PC-3 (cell line): ENCODE measurements at regions not wholly inside any gene's neighbourhood (a gene's known extent, or its start where the extent isn't known, plus 50 kb on each side); places are given as distances from the start of the nearest gene placed in this dataset.
A peak's percentile ranks its signal among the peaks of the same experiment; 100 is the strongest.

Experiments
- ATAC-seq: fragments of 200-7000 bp; cut with Tn5 transposase; 2 replicates; pipeline ENCODE4 v1.9.1; 2020; ENCODE audit warnings: mild to moderate bottlenecking, moderate library complexity
- BruUV-seq: library from RNA; stranded (reverse); fragments of 400-500 nt; replicated peaks from 2 replicates; lab custom pipeline; 2021; lab: Mats Ljungman, UMichigan
- CTCF ChIA-PET: fragments of 300-600 bp; sonication (Branson Sonifier 250); formaldehyde crosslinking; loops from one replicate; lab custom pipeline; 2022; ENCODE audit warnings: antibody characterized with exemption; lab: Charles Lee
- POLR2A ChIA-PET: fragments of 300-600 bp; sonication (Branson Sonifier 250); formaldehyde crosslinking; loops from one replicate; lab custom pipeline; 2022; ENCODE audit warnings: antibody characterized with exemption; ENCODE audit not compliant: unreplicated experiment; lab: Charles Lee
- DNase-seq: peaks from one replicate; pipeline ENCODE4 v3.0.0-alpha.2; 2015
- H2AFZ ChIP-seq: fragments of 300-600 bp; sonication (generic); 2 replicates; pipeline ENCODE4 v1.6.0; 2016; ENCODE audit warnings: antibody characterized with exemption, low read length
- H3F3A ChIP-seq: fragments of 300-600 bp; sonication (generic); one replicate; pipeline ENCODE4 v1.6.0; 2017; ENCODE audit warnings: antibody characterized with exemption, low read length, control low read depth, mild to moderate bottlenecking; ENCODE audit not compliant: unreplicated experiment
- H3K27ac ChIP-seq: fragments of 300-600 bp; sonication (generic); 2 replicates; pipeline ENCODE4 v1.5.1; 2016; ENCODE audit warnings: mild to moderate bottlenecking, low read length
- H3K27me3 ChIP-seq: fragments of 300-600 bp; sonication (generic); 2 replicates; pipeline ENCODE4 v1.6.1; 2016; ENCODE audit warnings: low read length, mixed read lengths
- H3K36me3 ChIP-seq: fragments of 300-600 bp; sonication (generic); 2 replicates; pipeline ENCODE4 v1.6.1; 2016; ENCODE audit warnings: low read depth, mixed run types, low read length, mixed read lengths
- H3K4me1 ChIP-seq: fragments of 300-600 bp; sonication (generic); 2 replicates; pipeline ENCODE4 v1.5.1; 2016; ENCODE audit warnings: low read length; ENCODE audit not compliant: insufficient read depth
- H3K4me2 ChIP-seq: fragments of 300-600 bp; sonication (generic); 2 replicates; pipeline ENCODE4 v1.6.0; 2016; ENCODE audit warnings: low read length
- H3K4me3 ChIP-seq: fragments of 300-600 bp; sonication (generic); 2 replicates; pipeline ENCODE4 v1.5.1; 2016; ENCODE audit warnings: mild to moderate bottlenecking, low read length, mixed read lengths
- H3K79me2 ChIP-seq: fragments of 300-600 bp; sonication (generic); 2 replicates; pipeline ENCODE4 v1.6.1; 2017; ENCODE audit warnings: low read length, mixed read lengths
- H3K9ac ChIP-seq: fragments of 300-600 bp; sonication (generic); 2 replicates; pipeline ENCODE4 v1.6.0; 2016; ENCODE audit warnings: mild to moderate bottlenecking, low read length
- H3K9me2 ChIP-seq: fragments of 300-600 bp; sonication (generic); replicated peaks from 2 replicates; pipeline ENCODE4 v1.6.1; 2016; ENCODE audit warnings: mixed run types, low read length, mixed read lengths
- H3K9me3 ChIP-seq: fragments of 300-600 bp; sonication (generic); 2 replicates; pipeline ENCODE4 v1.6.1; 2016; ENCODE audit warnings: low read length, mixed read lengths
- H4K20me1 ChIP-seq: fragments of 300-600 bp; sonication (generic); 2 replicates; pipeline ENCODE4 v1.6.1; 2016; ENCODE audit warnings: low read length, mixed read lengths
- CTCF ChIP-seq: fragments of 300-600 bp; sonication (generic); conservative IDR thresholded peaks from 2 replicates; pipeline ENCODE4 v1.5.1; 2017; ENCODE audit warnings: antibody characterized with exemption, low read depth, mild to moderate bottlenecking, low read length
- EZH2 ChIP-seq: fragments of 300-600 bp; sonication (generic); IDR thresholded peaks from one replicate; pipeline ENCODE4 v1.6.1; 2017; ENCODE audit warnings: antibody characterized with exemption, mild to moderate bottlenecking, low read length; ENCODE audit not compliant: unreplicated experiment
- EZH2phosphoT487 ChIP-seq: fragments of 300-600 bp; sonication (generic); IDR thresholded peaks from 2 replicates; pipeline ENCODE4 v1.6.1; 2018; ENCODE audit warnings: mild to moderate bottlenecking, antibody characterized with exemption, low read length, borderline replicate concordance
- intact Hi-C: fragments of 100-400 bp; cut with micrococcal nuclease; formaldehyde crosslinking; loops from 2 replicates; pipeline ENCODE4 v1.9.0; 2023

GRCh38 chr14:100404419-100404818, 81.3 kb downstream of the SLC25A47 start:
- Histone ChIP-seq H4K20me1 (no peaks in the 10 kb centered on the region), H3K9me3 (no peaks in the 10 kb centered on the region), H3K36me3 (no peaks in the 10 kb centered on the region), H3F3A (no peaks in the 10 kb centered on the region), H3K4me3 (no peak overlapping the region), H3K9me2 (no peaks in the 10 kb centered on the region), H3K9ac (no peak overlapping the region), H3K27ac (no peak overlapping the region), H3K79me2 (no peaks in the 10 kb centered on the region), H2AFZ (no peak overlapping the region), H3K27me3 (no peaks in the 10 kb centered on the region), H3K4me1 (peaks cover 15% of the 10 kb centered on the region; the same call in 1 of the 2 replicates), H3K4me2 (no peak overlapping the region)
- TF ChIP-seq EZH2phosphoT487 (no peak), EZH2 (no peak), CTCF (no peak)
- ChIA-PET POLR2A (no interaction called here), CTCF (no interaction called here)
- intact Hi-C loops, result no loop called here
- BruUV-seq, result no TSS peak
- no peak for ATAC-seq
- no peak for DNase-seq

GRCh38 chr14:100405760-100406455, 82.8 kb downstream of the SLC25A47 start:
- TF ChIP-seq EZH2phosphoT487, result no peak
- TF ChIP-seq EZH2, result no peak
- TF ChIP-seq CTCF, result no peak

GRCh38 chr14:100406505-100407131, 83.5 kb downstream of the SLC25A47 start:
- Histone ChIP-seq H3K9ac (no peak overlapping the region), H3K27ac (0 out of 2 replicates have a peak overlapping the region, but pooled peaks have one; percentile 4), H3K27me3 (no peaks in the 10 kb centered on the region), H3K9me2 (no peaks in the 10 kb centered on the region), H3F3A (no peaks in the 10 kb centered on the region), H3K4me1 (peaks cover 15% of the 10 kb centered on the region; the same call in 1 of the 2 replicates), H3K4me3 (no peak overlapping the region), H3K4me2 (no peak overlapping the region), H2AFZ (no peak overlapping the region), H4K20me1 (no peaks in the 10 kb centered on the region), H3K9me3 (no peaks in the 10 kb centered on the region), H3K79me2 (no peaks in the 10 kb centered on the region), H3K36me3 (no peaks in the 10 kb centered on the region)
- DNase-seq (peak; percentile 13), ATAC-seq (peak; percentile 39)
- TF ChIP-seq EZH2 (no peak), CTCF (no peak), EZH2phosphoT487 (no peak)
- ChIA-PET CTCF (no interaction called here), POLR2A (no interaction called here)
- intact Hi-C loops, result no loop called here
- no TSS peak for BruUV-seq

More at GRCh38 chr14:100405760-100406455, 82.8 kb downstream of the SLC25A47 start:
- Histone ChIP-seq H3K36me3 (no peaks in the 10 kb centered on the region), H3K4me1 (peaks cover 15% of the 10 kb centered on the region; the same call in 1 of the 2 replicates), H3K9me3 (no peaks in the 10 kb centered on the region), H3K27ac (0 out of 2 replicates have a peak overlapping the region, but pooled peaks have one; percentile 4), H3K9me2 (no peaks in the 10 kb centered on the region), H4K20me1 (no peaks in the 10 kb centered on the region), H3K79me2 (no peaks in the 10 kb centered on the region), H3F3A (no peaks in the 10 kb centered on the region), H3K4me3 (no peak overlapping the region), H2AFZ (no peak overlapping the region), H3K9ac (no peak overlapping the region), H3K27me3 (no peaks in the 10 kb centered on the region), H3K4me2 (no peak overlapping the region)
- DNase-seq (no peak), ATAC-seq (no peak)
- BruUV-seq, result no TSS peak
- intact Hi-C loops, result no loop called here
- ChIA-PET CTCF (no interaction called here), POLR2A (no interaction called here)
